ENCODE measurements at regions not wholly inside any gene's neighbourhood (a gene's known extent, or its start where the extent isn't known, plus 50 kb on each side); places are given as distances from the start of the nearest gene placed in this dataset.

- ATAC-seq (ENCODE audit: insufficient number of reproducible peaks, low FRiP score, low read depth) (no peak), DNase-seq (ENCODE audit: low spot score) (no peak)
- Histone ChIP-seq H3K27me3 (replicated peaks; ENCODE audit: insufficient read depth) (no peaks in the 10 kb centered on the region), H3K4me1 (ENCODE audit: control insufficient read depth in 1 of 2, low read depth in 2 of 2) (peaks cover 2 to 24% of the 10 kb centered on the region in 2 donors), H3K4me3 (no peak overlapping the region), H3K9me3 (no peaks in the 10 kb centered on the region), H3K36me3 (no peaks in the 10 kb centered on the region), H3K27ac (no peak overlapping the region)
- no peak for TF ChIP-seq CTCF (IDR thresholded peaks at IDR 0.05)
Observed at GRCh38 chr6:30804333-30804732, 60.0 kb upstream of the IER3 start.

GRCh38 chr6:30802731-30803130, 58.4 kb upstream of the IER3 start:
- peaks cover 2 to 24% of the 10 kb centered on the region in 2 donors for H3K4me1 ChIP-seq (ENCODE audit: control insufficient read depth in 1 of 2, low read depth in 2 of 2)
- no peaks in the 10 kb centered on the region for H3K36me3 ChIP-seq
- no peak overlapping the region for H3K27ac ChIP-seq
- TF ChIP-seq CTCF (IDR thresholded peaks at IDR 0.05) = no peak
- H3K9me3 ChIP-seq = no peaks in the 10 kb centered on the region
- H3K27me3 ChIP-seq (replicated peaks; ENCODE audit: insufficient read depth) = no peaks in the 10 kb centered on the region
- no peak overlapping the region for H3K4me3 ChIP-seq
- no peak for ATAC-seq (ENCODE audit: insufficient number of reproducible peaks, low FRiP score, low read depth)
- DNase-seq (ENCODE audit: low spot score) = no peak

- Histone ChIP-seq H3K9me3 (no peaks in the 10 kb centered on the region), H3K36me3 (no peaks in the 10 kb centered on the region), H3K4me1 (ENCODE audit: control insufficient read depth in 1 of 2, low read depth in 2 of 2) (peaks cover 2 to 24% of the 10 kb centered on the region in 2 donors), H3K27ac (no peak overlapping the region), H3K27me3 (replicated peaks; ENCODE audit: insufficient read depth) (no peaks in the 10 kb centered on the region), H3K4me3 (no peak overlapping the region)
- TF ChIP-seq CTCF (IDR thresholded peaks at IDR 0.05) = no peak
- ATAC-seq (ENCODE audit: insufficient number of reproducible peaks, low FRiP score, low read depth) = no peak
- no peak for DNase-seq (ENCODE audit: low spot score)
Observed at GRCh38 chr6:30801950-30802349, 57.6 kb upstream of the IER3 start.

- ATAC-seq (ENCODE audit: insufficient number of reproducible peaks, low FRiP score, low read depth) = peak; percentile 31
- peak overlapping the region; percentile 50 to 72 for H3K27ac ChIP-seq
- no peaks in the 10 kb centered on the region for H3K9me3 ChIP-seq
- no peaks in the 10 kb centered on the region for H3K27me3 ChIP-seq (replicated peaks; ENCODE audit: insufficient read depth)
- TF ChIP-seq CTCF (IDR thresholded peaks at IDR 0.05) = no peak
- no peak overlapping the region for H3K4me3 ChIP-seq
- peaks cover 2 to 24% of the 10 kb centered on the region in 2 donors for H3K4me1 ChIP-seq (ENCODE audit: control insufficient read depth in 1 of 2, low read depth in 2 of 2)
- DNase-seq (ENCODE audit: low spot score) = no peak
- H3K36me3 ChIP-seq = no peaks in the 10 kb centered on the region
Observed at GRCh38 chr6:30800871-30801270, 56.5 kb upstream of the IER3 start.

GRCh38 chr6:30799210-30799609, 54.9 kb upstream of the IER3 start:
- ATAC-seq (ENCODE audit: insufficient number of reproducible peaks, low FRiP score, low read depth) = no peak
- TF ChIP-seq CTCF (IDR thresholded peaks at IDR 0.05) = no peak
- no peaks in the 10 kb centered on the region for H3K9me3 ChIP-seq
- H3K36me3 ChIP-seq = no peaks in the 10 kb centered on the region
- no peaks in the 10 kb centered on the region for H3K27me3 ChIP-seq (replicated peaks; ENCODE audit: insufficient read depth)
- H3K4me1 ChIP-seq (ENCODE audit: control insufficient read depth in 1 of 2, low read depth in 2 of 2) = peaks cover 2 to 24% of the 10 kb centered on the region in 2 donors
- H3K4me3 ChIP-seq = no peak overlapping the region
- H3K27ac ChIP-seq = no peak overlapping the region
- DNase-seq (ENCODE audit: low spot score) = no peak
